SK-N-SH treated with all-trans-retinoic acid at 6 μM for 48 hours (cell line): ENCODE measurements at regions not wholly inside any gene's neighbourhood (a gene's known extent, or its start where the extent isn't known, plus 50 kb on each side); places are given as distances from the start of the nearest gene placed in this dataset.

Source experiments
- ARNTL ChIP-seq: fragments of 450-650 bp; formaldehyde crosslinking; IDR thresholded peaks from 2 replicates; pipeline ENCODE4 v1.5.0; 2020; ENCODE audit warnings: low read depth, mild to moderate bottlenecking, moderate library complexity, borderline replicate concordance
- OSR1 ChIP-seq: fragments of 250-450 bp; sonication (Bioruptor Pico); IDR thresholded peaks from 2 replicates; pipeline ENCODE4 v1.8.0; 2022; ENCODE audit warnings: moderate library complexity, mild to moderate bottlenecking, inconsistent platforms
- TF ChIP-seq, protein P1 (sequence below): fragments of 250-450 bp; sonication (Bioruptor Pico); IDR thresholded peaks from 2 replicates; pipeline ENCODE4 v1.5.1; 2020; ENCODE audit warnings: low read depth, mild to moderate bottlenecking, moderate library complexity

GRCh38 chr6:96716221-96716620 is 121.1 kb downstream of the GPR63 start:
- TF ChIP-seq, protein P1, sequence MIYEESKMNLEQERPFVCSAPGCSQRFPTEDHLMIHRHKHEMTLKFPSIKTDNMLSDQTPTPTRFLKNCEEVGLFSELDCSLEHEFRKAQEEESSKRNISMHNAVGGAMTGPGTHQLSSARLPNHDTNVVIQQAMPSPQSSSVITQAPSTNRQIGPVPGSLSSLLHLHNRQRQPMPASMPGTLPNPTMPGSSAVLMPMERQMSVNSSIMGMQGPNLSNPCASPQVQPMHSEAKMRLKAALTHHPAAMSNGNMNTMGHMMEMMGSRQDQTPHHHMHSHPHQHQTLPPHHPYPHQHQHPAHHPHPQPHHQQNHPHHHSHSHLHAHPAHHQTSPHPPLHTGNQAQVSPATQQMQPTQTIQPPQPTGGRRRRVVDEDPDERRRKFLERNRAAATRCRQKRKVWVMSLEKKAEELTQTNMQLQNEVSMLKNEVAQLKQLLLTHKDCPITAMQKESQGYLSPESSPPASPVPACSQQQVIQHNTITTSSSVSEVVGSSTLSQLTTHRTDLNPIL (CRISPR knock-in tag): no peak
- TF ChIP-seq OSR1 (CRISPR knock-in tag): no peak
- TF ChIP-seq ARNTL (CRISPR knock-in tag): no peak
